B cell (primary cell): ENCODE measurements at regions not wholly inside any gene's neighbourhood (a gene's known extent, or its start where the extent isn't known, plus 50 kb on each side); places are given as distances from the start of the nearest gene placed in this dataset.

Source experiments
- CTCF ChIP-seq: fragments of 200-600 bp; IDR thresholded peaks from one replicate; pipeline ENCODE4 v1.8.0; 2022; ENCODE audit warnings: antibody characterized with exemption, mild to moderate bottlenecking
- EZH2 ChIP-seq: IDR thresholded peaks from 2 replicates; pipeline ENCODE4 v1.6.1; 2012; ENCODE audit warnings: borderline replicate concordance, low read depth, mild to moderate bottlenecking, moderate library complexity, low read length; ENCODE audit not compliant: insufficient read depth, poor library complexity, severe bottlenecking

GRCh38 chr12:34289431-34290380 lies 267.4 kb downstream of the ALG10 start:
- TF ChIP-seq CTCF: no peak
- no peak for TF ChIP-seq EZH2
